Lung microvascular endothelial cell (primary cell): ENCODE measurements at regions not wholly inside any gene's neighbourhood (a gene's known extent, or its start where the extent isn't known, plus 50 kb on each side); places are given as distances from the start of the nearest gene placed in this dataset.

Experiments
- DNase-seq, 2 donors: peaks; one replicate each; pipeline versions ENCODE4 v3.0.0 to v3.0.0-alpha.2; 2010; ENCODE audit warnings: low read depth in 2 of 2

DNA sequence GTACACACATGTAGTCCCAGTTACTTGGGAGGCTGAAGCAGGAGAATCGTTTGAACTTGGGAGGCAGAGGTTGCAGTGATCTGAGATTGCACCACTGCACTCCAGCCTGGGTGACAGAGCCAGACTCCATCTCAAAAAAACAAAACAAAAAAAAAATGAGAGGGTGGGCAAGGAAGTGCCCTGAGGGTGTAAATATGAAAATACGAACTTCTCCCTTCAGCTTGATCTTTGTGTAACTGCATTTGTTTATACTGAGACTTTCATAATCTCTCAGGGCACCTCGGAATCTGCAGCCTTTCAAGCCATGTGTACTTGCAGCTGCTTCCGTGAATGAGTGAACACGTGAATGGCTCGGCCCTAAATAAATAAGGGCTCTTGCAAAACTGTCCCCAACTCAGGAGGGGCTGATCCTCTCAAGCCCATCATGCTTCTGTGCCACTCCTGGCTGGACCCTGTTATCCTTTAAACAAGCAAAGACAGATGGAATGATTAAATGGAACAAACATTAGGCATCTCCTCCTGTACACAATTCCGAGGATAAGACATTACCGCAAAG lies 96.8 kb downstream of the BOD1L2 start:
- DNase-seq: no peak

DNA sequence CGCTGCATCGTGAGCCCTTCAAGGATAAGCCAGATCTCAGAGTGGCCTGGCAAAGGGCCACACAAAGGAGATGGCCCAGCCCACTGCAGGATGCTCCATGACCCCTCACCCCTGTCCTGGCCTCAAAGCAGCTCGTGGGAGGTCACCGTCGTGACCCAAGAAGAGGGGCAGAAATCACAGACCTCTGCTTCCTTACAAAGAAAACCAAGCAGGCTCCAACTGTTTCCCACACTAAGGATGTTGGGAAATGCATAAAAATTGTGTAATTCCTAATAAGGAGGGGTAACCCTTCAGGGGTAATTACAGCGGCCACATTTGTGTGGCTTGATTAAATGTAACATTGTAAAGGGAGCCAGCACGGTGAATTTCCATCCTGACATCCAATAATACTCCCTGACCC lies 102.3 kb downstream of the BOD1L2 start:
- DNase-seq: no peak

DNA sequence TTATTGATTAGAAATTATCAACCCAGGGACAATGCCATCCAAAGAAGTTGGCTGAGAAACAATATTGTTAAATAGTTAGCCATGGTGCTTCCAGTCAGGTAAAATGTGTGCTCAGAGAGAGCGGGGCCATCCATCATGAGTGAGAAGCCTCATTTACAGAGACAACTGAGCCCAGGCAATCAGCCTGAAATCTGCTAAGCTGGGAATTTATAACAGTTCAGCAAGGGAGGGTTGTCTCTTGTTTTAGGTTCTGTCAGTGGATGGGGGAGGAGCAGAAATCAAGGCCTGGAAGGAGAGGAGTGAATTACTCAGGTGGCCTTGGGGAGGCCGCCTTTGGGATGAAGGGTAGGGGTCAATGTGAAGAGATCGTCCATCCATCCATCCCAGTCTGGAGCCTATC lies 102.5 kb upstream of the ST8SIA3 start:
- no peak for DNase-seq

DNA sequence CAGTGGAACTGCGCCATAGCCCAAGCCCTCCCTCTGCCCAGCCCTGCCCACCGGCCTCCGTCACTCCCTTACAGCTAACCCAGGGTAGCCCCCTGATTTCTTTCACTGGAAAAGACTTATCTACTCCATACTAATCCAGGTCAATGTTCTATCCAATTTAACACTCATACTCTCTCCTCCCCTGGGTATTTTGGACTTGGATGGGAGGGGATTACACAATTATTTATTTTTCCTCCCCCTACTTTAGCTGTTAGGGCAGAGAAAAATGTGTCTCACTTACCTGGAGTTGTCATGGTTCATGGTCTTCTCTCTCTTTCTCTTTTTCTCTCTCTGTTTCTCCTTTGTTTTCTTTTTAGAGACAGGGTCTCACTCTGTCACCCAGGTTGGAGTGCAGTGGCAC lies 100.6 kb upstream of the ST8SIA3 start:
- no peak for DNase-seq

DNA sequence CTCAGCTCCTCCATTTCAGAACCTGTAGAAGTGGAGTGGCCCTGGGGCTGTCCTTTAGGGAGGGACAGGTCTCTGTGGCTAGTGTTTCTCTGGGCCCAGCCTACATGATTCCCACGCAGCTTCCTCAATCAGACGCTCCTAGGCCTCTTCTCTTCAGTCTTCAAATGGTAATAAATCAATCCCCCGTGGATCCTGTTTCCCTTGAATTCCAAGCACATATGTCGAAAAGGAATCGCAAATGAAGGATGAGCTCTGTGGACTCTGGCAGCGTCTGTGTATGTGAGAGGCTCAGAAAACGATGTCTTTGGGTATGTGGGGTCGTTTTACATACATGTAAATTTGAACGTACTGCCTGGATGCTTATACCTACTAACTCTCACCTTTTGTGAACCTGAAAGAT lies 98.5 kb upstream of the ST8SIA3 start:
- no peak for DNase-seq

DNA sequence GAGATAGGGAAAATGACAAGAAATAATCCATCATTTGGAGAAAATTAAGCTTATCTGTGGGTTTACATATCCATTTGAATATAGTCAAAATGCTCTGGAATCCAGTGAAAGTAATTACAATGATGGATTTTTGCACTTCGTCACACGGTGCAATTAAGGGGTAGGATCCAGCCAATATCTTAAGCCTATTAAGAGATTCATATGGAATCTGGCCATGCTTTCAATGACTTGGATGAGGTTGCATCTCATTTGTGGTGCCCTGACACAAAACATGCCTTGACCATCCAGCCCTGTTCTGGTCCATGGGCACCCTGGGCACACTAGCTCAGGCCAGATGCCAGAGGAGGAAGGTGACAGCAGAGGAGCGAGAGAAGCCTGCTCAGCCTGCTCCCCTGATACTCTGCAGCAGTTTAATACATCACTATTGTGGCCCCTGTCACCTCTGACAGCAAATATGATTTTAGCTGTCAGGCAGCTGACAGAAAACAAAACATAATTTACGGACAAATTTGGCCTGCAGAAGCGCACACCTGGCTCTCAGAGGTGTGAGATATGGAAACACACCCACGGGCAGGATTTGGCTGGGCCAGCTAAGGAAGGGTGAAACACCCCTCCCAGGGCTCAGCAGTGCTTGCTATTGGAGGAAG lies 94.1 kb upstream of the ST8SIA3 start:
- DNase-seq: no peak

DNA sequence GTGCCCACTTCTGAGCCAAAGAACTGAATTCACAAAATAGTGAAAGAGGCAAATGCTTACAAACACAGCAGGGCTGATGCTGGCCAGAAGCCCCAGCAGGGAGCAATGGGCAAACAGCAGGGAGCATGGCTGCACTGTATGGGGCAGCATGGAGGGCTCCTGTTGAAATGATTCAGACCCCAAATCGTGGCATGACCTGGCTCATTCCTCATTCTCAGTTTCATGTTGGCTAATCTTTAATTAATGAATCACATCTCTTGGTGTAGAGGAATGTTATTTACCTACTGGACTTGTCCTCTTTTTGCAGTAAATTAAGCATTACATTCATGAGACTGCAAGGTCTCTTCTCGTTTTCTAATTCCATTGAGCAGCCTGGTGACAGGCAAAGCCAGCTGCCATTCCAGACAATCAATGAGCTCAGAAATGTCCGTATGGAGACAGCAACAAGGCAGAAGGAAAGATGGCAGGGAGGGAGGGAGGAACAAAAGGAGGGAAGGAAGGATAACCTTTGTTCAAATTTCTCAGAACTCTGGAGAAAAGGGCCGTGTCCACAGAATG lies 84.9 kb upstream of the ST8SIA3 start:
- no peak for DNase-seq

DNA sequence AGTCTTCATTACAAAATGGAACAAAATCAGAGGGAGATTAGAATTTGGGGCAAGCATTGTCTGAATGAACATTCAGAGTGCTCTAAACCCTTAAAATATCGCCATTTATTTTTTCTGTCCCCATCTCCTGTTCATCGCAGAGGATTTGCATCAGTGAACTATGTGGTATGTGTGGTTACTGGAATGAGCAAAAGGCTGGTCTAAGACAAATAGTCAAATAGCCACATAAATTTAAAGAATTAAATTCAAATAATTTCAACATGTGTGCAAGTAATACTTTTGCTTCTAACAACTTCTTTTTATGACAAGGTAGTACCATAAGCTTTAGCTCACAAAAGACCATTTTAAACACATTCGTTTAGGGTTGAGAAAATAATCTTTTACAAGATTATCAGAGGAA lies 82.6 kb upstream of the ST8SIA3 start:
- no peak for DNase-seq

DNA sequence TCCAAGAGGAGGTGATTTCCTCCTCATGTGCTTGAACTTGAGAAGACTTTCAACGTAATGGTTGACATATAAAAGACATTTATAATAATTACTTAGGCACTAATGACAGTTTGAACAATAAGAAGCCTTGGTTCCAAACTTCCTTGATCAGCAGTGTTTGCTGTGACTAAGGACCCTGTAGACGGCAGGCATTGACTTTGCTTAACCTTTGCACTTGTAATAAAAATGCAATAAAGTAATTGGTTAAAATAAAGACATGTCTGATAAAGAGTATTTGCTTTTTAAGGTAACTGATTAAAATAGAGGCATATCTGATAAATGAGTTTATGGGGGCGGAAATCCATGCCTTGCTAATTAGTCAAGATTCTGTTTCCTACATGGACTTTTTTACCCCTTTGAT lies 82.2 kb upstream of the ST8SIA3 start:
- no peak for DNase-seq

DNA sequence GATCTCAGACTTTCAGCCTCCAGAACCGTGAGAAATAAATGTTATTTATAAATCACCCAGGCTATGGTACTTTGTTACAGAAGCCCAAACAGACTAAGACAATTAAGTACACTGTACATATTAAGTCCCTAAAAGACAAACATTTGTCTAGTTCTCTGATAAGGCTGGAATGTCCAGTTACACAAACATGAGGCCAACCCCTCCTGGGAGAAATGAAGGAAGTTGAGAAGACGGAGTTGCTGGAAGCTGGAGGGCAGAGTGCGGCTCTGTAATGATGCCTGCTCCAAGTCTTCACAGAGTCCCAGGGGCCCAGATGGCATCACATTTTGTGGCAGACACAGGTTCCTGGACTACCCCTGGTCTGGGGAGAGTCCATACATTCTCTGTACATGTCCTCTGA lies 79.2 kb upstream of the ST8SIA3 start:
- no peak for DNase-seq

DNA sequence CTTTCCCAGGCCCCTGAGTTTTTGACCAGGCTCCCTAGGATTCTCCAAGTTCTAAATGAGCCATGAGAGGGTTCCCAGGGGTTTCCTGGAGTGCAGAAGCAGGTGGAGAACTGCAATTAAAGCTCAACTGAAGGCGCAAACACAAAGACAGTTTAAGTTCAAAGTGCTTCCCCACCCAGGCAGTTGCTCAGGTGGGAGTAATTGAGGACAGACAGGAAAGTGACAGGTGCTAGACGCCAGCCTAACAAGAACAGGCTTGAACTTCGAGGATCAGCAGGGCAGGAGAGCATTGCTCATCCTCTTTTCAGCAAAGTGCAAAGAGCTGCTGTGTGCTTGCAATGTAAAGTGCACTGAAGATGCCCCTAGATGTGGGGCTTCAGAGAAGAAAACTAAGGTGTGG lies 77.2 kb upstream of the ST8SIA3 start:
- no peak for DNase-seq

DNA sequence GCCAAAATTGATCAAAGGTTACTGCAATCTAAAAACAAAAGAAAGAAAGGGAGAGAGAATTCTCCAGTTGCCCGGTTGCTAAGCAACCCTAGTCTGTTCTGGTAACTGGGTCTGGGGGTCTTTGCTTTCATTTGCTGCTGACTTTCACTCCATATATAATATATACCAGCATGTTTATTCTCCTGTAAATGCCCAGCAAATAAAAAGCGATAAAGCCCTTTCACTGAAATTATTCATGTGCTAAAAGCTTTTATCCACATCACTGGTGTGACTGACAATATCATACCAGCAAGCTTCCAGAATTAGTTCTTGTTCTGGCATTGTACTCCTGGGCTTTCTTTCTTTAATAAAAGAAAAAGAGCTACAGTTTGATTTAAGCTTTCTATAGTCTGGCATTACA lies 75.5 kb upstream of the ST8SIA3 start:
- DNase-seq: no peak

DNA sequence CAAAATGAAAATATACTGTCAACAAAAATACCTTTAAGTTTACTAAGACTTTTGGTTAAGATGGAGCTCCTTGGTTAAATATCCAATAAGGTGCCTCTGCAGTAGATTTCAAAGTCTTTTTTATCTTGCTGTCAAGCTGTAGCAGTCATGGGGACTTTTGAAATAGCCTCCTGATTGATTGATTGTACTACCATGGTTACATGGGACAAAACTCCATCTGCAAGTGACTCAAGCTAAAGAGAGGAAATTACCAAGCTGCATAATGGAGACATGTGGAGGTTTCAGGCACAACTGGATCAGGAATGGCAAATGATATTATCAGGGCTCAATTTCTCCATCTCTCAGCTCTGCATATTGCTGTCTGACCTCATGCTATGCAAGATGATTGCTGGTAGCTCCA lies 73.4 kb upstream of the ST8SIA3 start:
- no peak for DNase-seq

DNA sequence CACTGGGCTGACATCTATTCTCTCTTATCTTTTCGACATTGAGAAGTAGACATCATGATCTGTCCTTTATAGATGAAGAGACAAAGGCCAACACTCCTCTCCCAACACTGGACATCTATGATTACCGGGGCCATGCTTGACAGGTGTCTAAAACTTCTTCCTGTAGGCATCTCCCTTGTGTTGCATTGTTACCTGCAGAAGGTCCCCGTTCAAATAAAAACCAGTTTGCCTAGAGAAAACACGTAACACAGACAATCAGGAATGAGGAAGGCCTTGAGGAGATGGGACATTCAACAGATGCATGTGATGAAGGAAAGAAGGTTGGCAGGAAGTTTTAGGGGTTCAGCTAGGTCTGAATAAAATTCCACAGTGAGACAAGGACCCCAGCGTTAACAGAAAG lies 70.8 kb upstream of the ST8SIA3 start:
- no peak for DNase-seq

DNA sequence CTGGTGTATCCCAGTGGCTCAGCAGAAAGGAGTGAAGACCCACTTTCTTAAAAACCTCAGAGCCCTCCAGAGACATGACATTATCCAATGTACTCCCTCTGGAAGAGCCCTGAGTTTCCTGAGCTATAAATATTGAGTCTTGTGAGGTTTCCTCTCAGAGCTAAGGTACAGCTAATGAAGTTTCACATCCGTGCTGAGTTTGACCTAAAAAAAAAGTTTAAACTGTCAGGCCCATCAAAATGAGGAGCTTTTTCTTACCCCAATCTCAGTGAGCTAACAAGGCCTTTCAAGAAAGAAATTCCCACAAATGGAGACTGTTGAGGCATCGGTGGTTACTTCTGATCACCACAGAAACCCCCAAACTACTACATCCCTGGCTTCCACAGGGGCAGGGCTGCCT lies 65.4 kb upstream of the ST8SIA3 start:
- DNase-seq: no peak

DNA sequence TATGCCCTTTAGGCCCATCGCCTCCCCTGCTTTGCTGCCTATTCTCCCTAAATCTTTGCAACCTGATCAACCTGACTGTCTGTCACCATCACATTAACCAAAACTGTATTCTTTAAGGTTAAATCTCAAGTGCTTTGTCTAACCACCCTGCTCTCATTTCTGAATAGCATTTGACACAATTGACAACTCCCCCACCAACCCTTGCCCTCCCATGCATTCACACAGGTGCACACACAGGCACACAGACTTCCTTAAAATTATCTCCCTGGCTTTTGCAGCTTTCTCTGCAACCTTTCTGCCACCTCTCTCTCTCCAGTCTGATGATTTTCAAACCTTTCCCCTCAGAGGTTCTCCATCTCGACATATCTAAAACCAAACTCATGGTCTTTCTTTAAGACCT lies 64.6 kb upstream of the ST8SIA3 start:
- no peak for DNase-seq

DNA sequence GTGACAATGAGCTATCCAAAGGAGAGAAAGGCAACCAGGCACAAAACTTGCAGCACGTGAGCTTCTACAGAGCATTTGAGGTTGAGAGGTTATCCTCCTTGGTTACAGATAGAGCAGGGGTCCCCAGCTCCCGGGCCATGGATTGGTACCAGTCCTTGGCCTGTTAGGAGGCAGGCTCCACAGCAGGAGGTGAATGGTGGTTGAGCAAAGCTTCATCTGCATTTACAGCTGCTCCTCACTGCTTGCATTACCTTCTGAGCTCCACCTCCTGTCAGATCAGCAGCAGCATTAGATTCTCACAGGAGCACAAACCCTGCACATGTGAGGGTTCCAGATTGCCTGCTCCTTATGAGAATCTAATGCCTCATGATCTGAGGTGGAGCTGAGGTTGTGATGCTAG lies 57.8 kb upstream of the ST8SIA3 start:
- DNase-seq: no peak

DNA sequence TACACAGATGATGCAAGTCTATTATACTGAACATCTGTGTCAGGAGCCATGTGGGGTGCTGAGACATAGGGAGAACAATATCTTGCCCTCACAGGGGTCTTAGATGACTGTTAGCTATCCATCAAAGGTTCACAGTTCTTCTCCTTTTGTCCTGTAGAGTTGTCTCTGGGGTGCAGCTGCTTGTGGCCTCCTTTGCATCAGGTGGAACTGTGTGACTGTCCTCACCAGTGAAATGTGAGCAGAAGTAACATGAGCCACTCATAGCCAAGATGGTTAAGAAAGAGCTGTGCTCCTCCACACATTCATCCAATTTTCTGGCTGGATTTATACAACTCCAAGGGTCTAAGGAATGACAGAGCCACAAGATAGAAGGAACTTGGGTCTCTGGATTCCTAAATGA lies 56.0 kb upstream of the ST8SIA3 start:
- no peak for DNase-seq

DNA sequence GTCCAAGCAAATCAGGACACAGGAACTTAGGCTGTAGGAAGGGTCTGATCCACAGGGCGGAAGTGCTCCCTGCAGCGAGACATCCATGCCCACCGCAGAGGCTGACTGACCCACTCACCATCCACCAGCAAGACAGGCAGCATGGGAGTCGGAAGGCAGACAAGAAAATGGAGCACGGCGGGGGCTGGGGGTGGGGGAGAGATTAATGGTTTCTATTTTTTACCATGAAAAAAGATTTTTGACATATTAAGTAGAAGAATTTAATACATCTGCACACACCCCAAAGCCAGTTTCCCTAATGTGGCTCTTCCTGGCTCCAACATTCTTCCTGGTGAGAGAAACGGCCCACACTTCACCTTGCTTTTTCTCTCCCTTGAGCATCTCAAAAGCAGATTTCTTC lies 55.1 kb upstream of the ST8SIA3 start:
- DNase-seq: no peak

DNA sequence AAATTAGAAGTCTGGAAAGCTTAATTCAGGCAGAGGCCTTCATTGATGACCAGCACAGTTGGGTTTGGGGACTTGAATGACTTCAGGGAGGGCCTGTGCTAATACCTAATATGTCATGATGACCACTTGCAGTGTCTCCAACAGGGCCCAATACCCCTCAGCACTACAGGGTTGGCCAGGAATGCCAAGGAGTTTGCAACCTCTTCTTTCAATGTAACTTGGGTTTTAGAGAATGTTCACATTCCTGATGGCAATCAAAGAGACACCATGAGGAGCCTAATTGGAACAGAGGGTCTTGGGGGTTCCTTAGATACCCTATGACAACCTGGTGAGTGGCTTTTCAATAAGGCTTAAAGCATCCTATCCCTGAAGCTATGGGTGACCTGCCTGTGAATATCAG lies 52.4 kb upstream of the ST8SIA3 start:
- no peak for DNase-seq

DNA sequence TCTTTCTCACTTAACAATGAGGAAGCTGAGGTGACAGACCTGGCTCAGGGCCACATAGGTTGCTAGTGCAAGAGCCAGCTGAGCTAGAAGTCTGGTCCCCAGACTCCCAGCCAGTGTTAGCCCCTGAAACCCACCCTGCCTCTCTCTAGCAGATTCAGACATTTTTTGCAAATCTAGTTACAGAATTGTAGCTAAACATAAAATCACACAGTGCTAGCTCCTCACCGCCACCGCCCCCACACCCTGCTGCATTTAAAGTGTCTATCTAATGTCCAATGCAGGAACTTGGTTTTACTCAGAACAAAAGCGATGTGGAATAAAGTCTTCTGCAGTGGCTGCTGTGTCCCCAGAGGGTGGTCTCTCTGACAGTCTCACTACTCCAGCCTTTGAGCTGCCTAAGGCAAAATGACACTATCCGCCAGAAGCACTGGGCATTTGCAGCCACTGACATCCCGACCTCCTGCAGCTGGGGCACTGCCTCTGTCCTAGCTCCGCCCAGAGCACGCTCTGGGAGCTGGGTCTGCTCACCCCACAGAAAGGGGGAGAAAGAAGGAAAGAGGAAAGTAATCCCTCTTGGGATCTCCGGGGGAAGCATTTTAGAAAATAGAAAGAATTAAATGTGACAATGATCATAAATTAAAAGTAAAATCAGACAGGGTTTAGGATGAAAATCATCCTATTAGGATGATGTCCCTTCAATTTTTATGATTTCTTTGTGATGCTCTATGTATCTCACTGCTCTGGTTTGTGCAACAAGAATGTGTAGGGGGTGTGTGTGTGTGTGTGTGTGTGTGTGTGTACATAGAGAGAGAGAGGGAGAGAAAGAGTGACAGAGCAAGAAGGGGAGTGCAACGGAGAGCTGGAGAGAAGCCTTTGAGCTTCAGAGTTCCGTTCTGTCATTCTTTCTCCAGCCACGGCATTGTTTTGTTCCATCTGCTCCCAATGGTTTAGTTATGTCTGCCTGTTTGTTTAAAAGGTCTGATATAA lies 50.5 kb upstream of the ST8SIA3 start:
- DNase-seq: no peak
